B cell (primary cell): ENCODE measurements at regions not wholly inside any gene's neighbourhood (a gene's known extent, or its start where the extent isn't known, plus 50 kb on each side); places are given as distances from the start of the nearest gene placed in this dataset.

Experiments used
- ATAC-seq: fragments of 200-7000 bp; cut with Tn5 transposase; one replicate; pipeline ENCODE4 v1.10.0; 2021; ENCODE audit warnings: low read depth, mild to moderate bottlenecking, moderate number of reproducible peaks, moderate library complexity
- CTCF ChIA-PET: fragments of 350-600 bp; sonication (Branson Sonifier 250); formaldehyde crosslinking; loops from one replicate; lab custom pipeline; 2021; ENCODE audit warnings: antibody characterized with exemption, inconsistent platforms; lab: Charles Lee
- POLR2A ChIA-PET: fragments of 350-600 bp; sonication (Branson Sonifier 250); formaldehyde crosslinking; loops from one replicate; lab custom pipeline; 2021; ENCODE audit warnings: antibody characterized with exemption; lab: Charles Lee
- DNase-seq: peaks from one replicate; pipeline ENCODE4 v3.0.0; 2013
- H2AFZ ChIP-seq: 2 replicates; pipeline ENCODE4 v1.6.1; 2012; ENCODE audit warnings: mild to moderate bottlenecking, low read depth, low read length; ENCODE audit not compliant: insufficient read depth, poor library complexity, severe bottlenecking
- H3K27ac ChIP-seq, 2 donors: 1 replicate in 1 of 2; 2 replicates in 1 of 2; pipeline ENCODE4 v1.5.1; 2012 to 2013; ENCODE audit warnings: low read length in 2 of 2, mild to moderate bottlenecking in 2 of 2, moderate library complexity in 1 of 2
- H3K27me3 ChIP-seq, 4 experiments: fragments of 200-600 bp in 1 of 4; sonication (generic) in 1 of 4; replicated peaks in 1 of 4; 1 replicate in 2 of 4; 2 replicates in 2 of 4; pipeline versions ENCODE4 v1.6.1 to v1.7.0; 2013 to 2016; ENCODE audit warnings: low read length in 3 of 4, mild to moderate bottlenecking in 2 of 4, mixed read lengths in 1 of 4, moderate library complexity in 1 of 4; ENCODE audit not compliant: insufficient read depth in 4 of 4, control insufficient read depth in 3 of 4; ENCODE audit errors: control extremely low read depth in 1 of 4
- H3K36me3 ChIP-seq, 2 experiments: replicated peaks in 1 of 2; 1 replicate in 1 of 2; 2 replicates in 1 of 2; pipeline versions ENCODE4 v1.6.1 to v1.7.1; 2013; ENCODE audit warnings: low read length in 1 of 2; ENCODE audit not compliant: insufficient read depth in 2 of 2, control insufficient read depth in 1 of 2; ENCODE audit errors: control extremely low read depth in 1 of 2, extremely low read depth in 1 of 2
- H3K4me1 ChIP-seq, 2 donors: fragments of 200-600 bp in 1 of 2; sonication (generic) in 1 of 2; 1 replicate in 1 of 2; 2 replicates in 1 of 2; pipeline versions ENCODE4 v1.5.1 to v1.6.1; 2013 to 2017; ENCODE audit warnings: low read length in 2 of 2; ENCODE audit not compliant: control insufficient read depth in 2 of 2, insufficient read depth in 2 of 2
- H3K4me2 ChIP-seq: replicated peaks from 2 replicates; pipeline ENCODE3; 2012; ENCODE audit warnings: mild to moderate bottlenecking, low read depth, low read length; ENCODE audit not compliant: poor library complexity, severe bottlenecking
- H3K4me3 ChIP-seq, 5 experiments: fragments of 200-600 bp in 1 of 5; sonication (generic) in 1 of 5; 1 replicate in 3 of 5; 2 replicates in 2 of 5; pipeline versions ENCODE4 v1.5.1 to v1.7.0; 2011 to 2016; ENCODE audit warnings: low read length in 4 of 5, mild to moderate bottlenecking in 4 of 5, low read depth in 2 of 5, control low read depth in 1 of 5, moderate library complexity in 1 of 5; ENCODE audit not compliant: insufficient read depth in 1 of 5; ENCODE audit errors: control extremely low read depth in 1 of 5, extremely low read depth in 1 of 5
- H3K79me2 ChIP-seq: fragments of 200-600 bp; sonication (generic); one replicate; pipeline ENCODE4 v1.6.0; 2016; ENCODE audit warnings: low read length; ENCODE audit not compliant: control insufficient read depth, insufficient read depth
- H3K9ac ChIP-seq: fragments of 200-600 bp; sonication (generic); 2 replicates; pipeline ENCODE4 v1.6.1; 2017; ENCODE audit warnings: mild to moderate bottlenecking, low read length, moderate library complexity
- H3K9me3 ChIP-seq, 3 donors: one replicate each; pipeline versions ENCODE4 v1.6.1 to v1.7.1; 2013; ENCODE audit warnings: low read length in 2 of 3; ENCODE audit not compliant: control insufficient read depth in 2 of 3, insufficient read depth in 1 of 3; ENCODE audit errors: control extremely low read depth in 1 of 3
- H4K20me1 ChIP-seq: 2 replicates; pipeline ENCODE4 v1.6.0; 2012; ENCODE audit warnings: mild to moderate bottlenecking, low read length; ENCODE audit not compliant: insufficient read depth, control insufficient read depth, poor library complexity, severe bottlenecking
- H3K27ac Mint-ChIP-seq: one replicate; pipeline ENCODE4 v1.8.0; 2021; ENCODE audit warnings: mixed read lengths
- H3K27me3 Mint-ChIP-seq: one replicate; pipeline ENCODE4 v1.8.0; 2021; ENCODE audit warnings: mixed read lengths
- H3K4me1 Mint-ChIP-seq: one replicate; pipeline ENCODE4 v1.8.0; 2021; ENCODE audit warnings: mixed read lengths
- H3K4me3 Mint-ChIP-seq: one replicate; pipeline ENCODE4 v1.8.0; 2021; ENCODE audit warnings: mixed read lengths
- H3K9me3 Mint-ChIP-seq: one replicate; pipeline ENCODE4 v1.8.0; 2022; ENCODE audit warnings: mixed read lengths; ENCODE audit not compliant: insufficient read depth
- CTCF ChIP-seq: fragments of 200-600 bp; IDR thresholded peaks from one replicate; pipeline ENCODE4 v1.8.0; 2022; ENCODE audit warnings: antibody characterized with exemption, mild to moderate bottlenecking
- EZH2 ChIP-seq: IDR thresholded peaks from 2 replicates; pipeline ENCODE4 v1.6.1; 2012; ENCODE audit warnings: borderline replicate concordance, low read depth, mild to moderate bottlenecking, moderate library complexity, low read length; ENCODE audit not compliant: insufficient read depth, poor library complexity, severe bottlenecking
- WGBS: methylation state at CpG from one replicate; pipeline ENCODE4 v1.1.5; 2013; ENCODE audit warnings: missing lambda C conversion rate; ENCODE audit not compliant: insufficient coverage; 5-methylcytosine and 5-hydroxymethylcytosine counted together
- intact Hi-C: fragments of 100-400 bp; cut with micrococcal nuclease; formaldehyde crosslinking; loops from one replicate; pipeline ENCODE4 v1.10.0; 2022

GRCh38 chr6:115323001-115323400 is 737.7 kb downstream of the FRK start:
- no peak overlapping the region for H3K4me3 ChIP-seq
- TF ChIP-seq CTCF: no peak
- TF ChIP-seq EZH2: no peak
- ChIA-PET CTCF (no interaction called here), POLR2A (no interaction called here)
- H3K9me3 Mint-ChIP-seq: no peaks in the 10 kb centered on the region
- no peak overlapping the region for H3K27ac ChIP-seq
- H4K20me1 ChIP-seq: no peaks in the 10 kb centered on the region
- H3K4me1 ChIP-seq: no peaks in the 10 kb centered on the region
- no peaks in the 10 kb centered on the region for H3K27me3 ChIP-seq
- H3K79me2 ChIP-seq: no peaks in the 10 kb centered on the region
- no peak overlapping the region for H3K9ac ChIP-seq
- ATAC-seq (no peak), DNase-seq (no peak)
- H3K4me1 Mint-ChIP-seq: no peaks in the 10 kb centered on the region
- no peaks in the 10 kb centered on the region for H3K27me3 Mint-ChIP-seq
- no peak overlapping the region for H3K4me3 Mint-ChIP-seq
- no peak overlapping the region for H2AFZ ChIP-seq
- intact Hi-C loops: no loop called here
- H3K4me2 ChIP-seq: no peak overlapping the region
- no peaks in the 10 kb centered on the region for H3K9me3 ChIP-seq
- no peaks in the 10 kb centered on the region for H3K36me3 ChIP-seq
- no CpG with 5 or more reads among the region's 1 CpG for WGBS
- no peak overlapping the region for H3K27ac Mint-ChIP-seq

- no peaks in the 10 kb centered on the region for H3K4me1 Mint-ChIP-seq
- no CpG with 5 or more reads among the region's 1 CpG for WGBS
Measured at GRCh38 chr6:115319823-115320222, 740.9 kb downstream of the FRK start.

More at GRCh38 chr6:115319823-115320222, 740.9 kb downstream of the FRK start:
- H3K27ac ChIP-seq: no peak overlapping the region
- TF ChIP-seq EZH2: no peak
- TF ChIP-seq CTCF: no peak
- ChIA-PET CTCF (no interaction called here), POLR2A (no interaction called here)
- Mint-ChIP-seq H3K9me3 (no peaks in the 10 kb centered on the region), H3K27ac (no peak overlapping the region), H3K27me3 (no peaks in the 10 kb centered on the region), H3K4me3 (no peak overlapping the region)
- no peaks in the 10 kb centered on the region for H3K36me3 ChIP-seq
- no peak overlapping the region for H3K9ac ChIP-seq
- no peak overlapping the region for H3K4me3 ChIP-seq
- H3K4me1 ChIP-seq: no peaks in the 10 kb centered on the region
- ATAC-seq (no peak), DNase-seq (no peak)
- H3K9me3 ChIP-seq: peaks cover 0 to 3% (median 0%) of the 10 kb centered on the region in 3 donors
- H2AFZ ChIP-seq: no peak overlapping the region
- no peak overlapping the region for H3K4me2 ChIP-seq
- intact Hi-C loops: no loop called here
- no peaks in the 10 kb centered on the region for H3K27me3 ChIP-seq
- no peaks in the 10 kb centered on the region for H3K79me2 ChIP-seq
- no peaks in the 10 kb centered on the region for H4K20me1 ChIP-seq
